SH-SY5Y (cell line): ENCODE measurements at regions not wholly inside any gene's neighbourhood (a gene's known extent, or its start where the extent isn't known, plus 50 kb on each side); places are given as distances from the start of the nearest gene placed in this dataset.

Experiments used
- GATA2 ChIP-seq: IDR thresholded peaks from 2 replicates; pipeline ENCODE4 v1.6.1; 2011; ENCODE audit warnings: mild to moderate bottlenecking, low read depth, low read length
- GATA3 ChIP-seq: IDR thresholded peaks from 2 replicates; pipeline ENCODE4 v1.6.1; 2011; ENCODE audit warnings: low read depth, mild to moderate bottlenecking, low read length, moderate library complexity

DNA sequence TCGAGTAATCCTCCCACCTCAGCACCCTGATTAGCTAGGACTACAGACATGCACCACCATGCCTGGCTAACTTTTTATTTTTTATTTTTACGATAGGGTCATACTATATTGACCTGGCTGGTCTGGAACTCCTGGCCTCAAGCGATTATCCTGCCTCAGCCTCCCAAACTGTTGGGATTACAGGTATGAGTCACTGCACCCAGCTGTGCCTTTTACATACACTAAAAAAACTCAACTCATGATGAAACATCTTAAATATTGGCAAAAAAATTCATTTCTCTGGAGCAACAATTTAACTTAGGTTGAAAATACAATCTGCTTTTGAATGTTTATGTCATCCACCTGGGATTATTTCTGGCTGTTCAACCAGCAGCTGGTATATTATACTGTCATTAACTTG is 598.3 kb upstream of the ZP4 start:
- TF ChIP-seq GATA2 (no peak), GATA3 (no peak)

DNA sequence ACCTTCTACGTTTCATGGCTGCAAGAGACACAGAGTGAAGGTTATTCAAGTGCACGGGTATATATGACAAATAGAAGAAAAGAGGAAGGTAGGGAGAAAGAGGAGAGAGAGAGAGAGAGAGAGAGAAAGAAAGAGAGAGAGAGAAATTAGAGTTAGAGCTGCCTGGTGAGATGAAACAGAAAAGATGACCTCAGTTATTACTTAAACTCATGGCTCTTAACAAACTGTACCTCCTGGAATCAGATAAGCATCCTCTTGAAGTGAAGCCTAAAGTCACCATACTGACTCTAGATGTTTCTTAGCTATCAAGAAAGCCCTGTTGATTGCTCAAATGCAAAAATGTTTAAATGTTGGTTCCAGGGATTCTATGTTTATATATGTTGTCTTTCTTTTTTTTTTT is 597.7 kb upstream of the ZP4 start:
- TF ChIP-seq GATA3 (no peak), GATA2 (no peak)

DNA sequence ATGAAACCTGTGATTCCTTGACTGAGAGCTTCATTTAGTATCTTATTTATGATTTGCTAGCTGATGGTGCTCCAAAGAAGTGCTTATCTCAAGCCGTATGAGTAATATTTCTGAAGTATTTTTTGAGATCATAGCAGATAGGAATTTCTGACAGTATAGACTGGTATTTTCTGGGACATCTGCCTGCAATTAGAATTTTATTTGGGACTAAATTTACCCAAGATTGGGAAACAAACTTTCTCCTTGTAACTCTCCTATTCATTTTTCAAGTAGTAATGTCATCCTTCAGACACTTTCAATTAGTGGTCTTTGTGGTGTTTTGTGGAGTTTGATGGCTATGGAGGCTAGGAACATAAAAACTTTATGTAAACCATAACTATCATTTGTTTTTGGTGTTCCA is 597.2 kb upstream of the ZP4 start:
- TF ChIP-seq GATA2: no peak
- TF ChIP-seq GATA3: no peak

DNA sequence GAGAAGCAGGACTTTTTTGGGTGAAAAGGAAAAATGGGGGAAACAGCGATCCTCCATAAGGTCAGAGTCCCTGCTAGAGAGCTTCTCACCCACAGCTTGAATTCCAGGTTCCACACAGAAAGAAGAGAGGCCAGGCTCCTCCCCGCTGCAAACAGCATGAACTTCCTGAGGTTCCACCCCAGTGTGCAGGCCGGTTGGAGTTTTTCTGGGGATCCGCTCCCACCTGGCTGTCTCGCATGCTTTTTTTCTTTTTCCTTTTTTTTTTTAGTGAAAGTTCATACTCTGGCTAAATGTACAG is 595.1 kb upstream of the ZP4 start:
- TF ChIP-seq GATA3: no peak
- no peak for TF ChIP-seq GATA2

DNA sequence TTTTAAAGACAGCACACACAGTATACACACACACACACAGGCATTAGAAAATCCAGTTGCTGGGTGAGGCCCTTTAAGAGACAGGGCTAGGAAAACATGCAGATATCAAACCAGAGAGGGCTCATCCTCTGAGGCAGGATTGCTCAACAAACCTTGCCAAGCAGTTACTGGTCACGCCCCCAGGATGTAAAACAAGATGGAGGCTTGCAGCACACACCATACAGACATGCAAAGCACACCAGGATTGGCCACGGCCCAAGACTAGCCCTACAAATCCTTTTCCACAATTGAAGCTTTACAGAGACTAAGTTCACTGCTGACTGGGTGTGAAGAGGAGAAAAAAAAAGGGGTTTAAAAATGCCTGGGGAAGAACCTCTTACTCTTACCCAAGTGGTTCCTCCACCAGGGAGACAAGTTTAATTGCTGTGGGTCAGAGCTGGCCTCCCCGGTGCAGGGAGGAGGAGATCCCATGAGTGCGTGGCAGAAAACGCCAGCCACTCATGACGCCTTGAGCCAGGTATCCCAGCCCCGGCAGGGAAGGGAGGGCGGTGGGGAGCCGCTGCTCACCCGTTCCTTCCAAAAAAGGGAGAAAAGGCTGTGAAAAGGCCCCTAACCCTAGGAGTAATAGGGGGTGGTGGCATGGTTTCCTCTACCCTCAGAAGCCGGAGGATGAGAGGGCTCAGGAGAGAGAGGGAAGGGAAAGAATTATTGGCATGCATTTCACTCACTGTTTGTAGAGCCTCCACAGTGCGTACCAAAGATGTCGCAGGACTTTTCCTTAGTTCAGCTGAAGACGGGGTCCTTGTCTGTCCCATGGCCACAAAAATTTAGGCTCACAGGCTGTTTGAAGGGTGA is 594.6 kb upstream of the ZP4 start:
- TF ChIP-seq GATA3 (no peak), GATA2 (no peak)

DNA sequence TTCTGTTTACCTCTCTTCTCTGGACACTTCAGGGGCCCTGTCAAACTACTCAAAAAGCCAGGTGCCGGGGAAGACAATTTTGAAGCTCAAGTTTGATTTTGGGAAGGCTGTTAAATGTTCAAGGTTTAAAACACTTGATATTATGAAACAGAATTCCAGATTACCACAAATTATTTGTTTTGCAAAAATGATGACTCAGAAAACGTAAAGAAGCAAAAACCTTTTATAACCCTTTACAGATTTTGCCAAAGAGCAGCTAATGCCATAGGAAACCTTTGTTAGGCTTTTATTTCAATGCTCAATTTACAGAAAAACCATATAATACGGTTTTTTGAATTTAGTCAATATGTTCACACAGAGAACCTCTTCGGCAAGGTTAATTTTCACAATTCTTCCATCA is 593.4 kb upstream of the ZP4 start:
- TF ChIP-seq GATA3 (no peak), GATA2 (no peak)

DNA sequence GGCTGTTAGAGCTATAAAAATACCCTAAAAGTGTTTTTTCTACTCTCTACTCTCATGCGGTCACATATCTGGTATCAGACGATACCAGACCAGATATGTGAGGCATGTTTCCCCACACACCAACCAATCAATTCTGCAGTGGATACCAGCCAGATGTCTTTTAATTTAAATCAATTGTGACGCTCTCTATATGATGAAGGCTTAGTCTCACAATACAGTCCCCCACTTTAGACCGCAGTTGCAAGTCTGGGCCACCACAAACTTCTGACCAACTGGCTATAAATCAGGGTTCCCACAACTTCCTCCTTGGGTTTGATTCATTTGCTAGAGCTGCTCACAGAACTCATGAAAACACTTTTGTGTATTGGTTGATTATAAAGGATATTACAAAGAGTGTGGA is 586.1 kb upstream of the ZP4 start:
- TF ChIP-seq GATA3 (no peak), GATA2 (no peak)

DNA sequence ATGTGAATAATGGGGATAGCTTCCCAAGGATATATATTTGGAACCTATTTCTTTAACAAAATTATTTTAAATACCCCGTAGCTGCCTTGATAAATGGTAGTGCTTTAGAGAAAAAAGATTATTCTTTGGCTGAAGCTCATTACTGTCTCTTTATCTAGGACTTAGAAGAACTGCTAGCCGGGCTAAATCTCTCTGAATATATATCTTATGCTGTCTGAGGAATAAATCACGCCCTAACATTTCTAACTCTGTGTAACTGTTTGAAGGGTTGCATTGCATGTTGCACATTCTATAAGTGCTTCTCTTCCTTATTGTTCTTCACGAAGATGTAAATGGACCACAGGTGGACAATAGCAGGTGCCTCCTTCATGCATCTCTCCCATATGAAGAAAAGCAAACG is 585.0 kb upstream of the ZP4 start:
- no peak for TF ChIP-seq GATA3
- TF ChIP-seq GATA2: no peak

DNA sequence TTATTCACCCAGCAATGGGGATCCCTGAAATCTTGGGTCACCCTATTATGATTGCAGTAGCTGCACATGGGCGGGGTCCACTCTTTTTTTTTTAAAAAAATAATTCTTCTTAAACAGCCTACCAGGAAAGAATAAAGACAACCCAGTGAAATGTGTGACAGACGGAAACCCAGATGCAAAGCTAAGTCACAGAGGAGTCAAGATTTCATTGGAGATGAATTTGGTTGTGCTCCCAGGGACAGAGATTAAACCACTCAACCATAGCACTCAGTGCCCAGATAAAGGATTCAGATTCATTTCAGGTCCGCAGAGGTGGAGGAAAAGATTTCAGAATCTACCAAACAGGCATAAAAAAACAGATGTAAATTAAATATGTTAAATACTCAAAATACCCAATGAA is 583.5 kb upstream of the ZP4 start:
- TF ChIP-seq GATA3 (peak; percentile 49; the same call in 1 of the 2 replicates), GATA2 (peak; percentile 85)

DNA sequence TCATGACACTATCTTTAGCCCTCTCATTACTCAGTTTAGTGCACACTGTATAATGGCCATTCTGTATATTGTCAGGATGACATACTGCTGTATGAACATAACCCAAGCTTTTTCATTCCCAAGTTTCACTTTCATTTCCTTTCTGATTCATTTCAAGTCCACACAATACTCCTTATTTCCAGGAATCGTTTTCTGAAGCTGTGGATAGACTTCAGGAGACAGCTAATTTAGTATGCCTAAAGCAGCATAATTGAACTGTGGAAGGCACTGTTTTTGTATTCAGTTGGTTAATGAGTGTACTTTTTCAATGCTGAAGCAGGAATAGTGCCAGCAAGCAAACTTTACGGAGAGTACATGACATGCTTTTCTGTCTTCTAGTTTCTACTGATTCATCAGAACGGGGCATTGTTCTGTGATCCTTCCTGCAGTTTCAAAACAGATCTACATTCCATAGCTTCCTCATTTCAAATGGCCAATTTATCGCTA is 578.5 kb upstream of the ZP4 start:
- no peak for TF ChIP-seq GATA2
- no peak for TF ChIP-seq GATA3

DNA sequence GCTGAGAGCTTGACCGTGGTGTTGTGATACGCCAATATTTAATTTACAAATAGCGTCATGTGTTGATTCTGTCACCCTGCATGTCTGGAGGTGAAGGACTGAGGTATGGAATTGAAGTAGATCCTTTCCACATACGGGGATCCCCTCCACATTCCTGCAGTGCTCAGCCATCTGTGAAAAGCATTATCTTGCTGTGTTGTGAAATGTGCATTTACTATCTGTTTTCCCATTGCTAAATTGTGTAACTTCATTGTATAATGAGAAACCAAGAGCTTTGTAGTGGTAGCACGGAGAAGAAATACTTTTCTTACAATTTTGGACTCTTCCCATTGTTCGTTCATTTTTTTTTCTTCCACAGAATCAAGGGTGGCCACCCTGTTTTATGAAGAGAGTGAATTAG is 577.3 kb upstream of the ZP4 start:
- TF ChIP-seq GATA3: no peak
- TF ChIP-seq GATA2: no peak

DNA sequence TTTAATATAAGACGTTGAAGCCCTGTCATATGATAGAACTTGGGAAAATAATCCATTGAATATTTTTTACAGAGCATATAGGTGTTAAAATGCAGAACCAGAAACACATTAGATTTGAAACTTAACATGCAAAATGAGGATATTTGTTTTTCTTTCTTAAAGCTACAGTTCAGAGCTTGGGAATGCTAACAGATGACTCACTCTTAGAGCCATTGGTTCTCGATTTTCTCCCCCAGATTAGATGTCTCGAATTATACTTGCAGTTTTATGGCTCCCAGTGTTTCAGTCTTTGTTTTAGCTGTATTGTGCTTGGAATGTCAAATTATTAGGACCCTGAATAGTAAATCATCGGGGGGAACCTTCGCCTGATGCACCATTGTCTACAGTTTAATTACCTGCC is 575.7 kb upstream of the ZP4 start:
- no peak for TF ChIP-seq GATA3
- TF ChIP-seq GATA2: no peak

DNA sequence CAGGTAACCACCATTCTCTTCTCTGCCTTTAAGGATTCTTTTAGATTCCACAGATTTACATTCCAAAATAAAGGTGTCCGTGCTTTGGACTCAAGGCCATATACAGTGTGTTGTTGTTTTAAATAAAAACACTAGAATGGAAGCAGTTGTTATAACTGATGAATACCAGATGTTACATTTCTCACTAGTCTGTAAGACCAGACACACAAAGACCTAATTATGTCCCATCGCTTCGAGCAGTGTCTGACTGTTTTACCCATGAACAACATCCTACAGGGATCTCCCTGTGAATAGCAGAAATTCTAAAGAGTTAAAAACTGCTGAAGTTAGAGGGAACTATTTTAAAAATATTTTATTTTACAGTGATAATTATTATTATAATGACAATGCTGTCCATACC is 574.7 kb upstream of the ZP4 start:
- TF ChIP-seq GATA2 (no peak), GATA3 (peak; percentile 12; the same call in 1 of the 2 replicates)

DNA sequence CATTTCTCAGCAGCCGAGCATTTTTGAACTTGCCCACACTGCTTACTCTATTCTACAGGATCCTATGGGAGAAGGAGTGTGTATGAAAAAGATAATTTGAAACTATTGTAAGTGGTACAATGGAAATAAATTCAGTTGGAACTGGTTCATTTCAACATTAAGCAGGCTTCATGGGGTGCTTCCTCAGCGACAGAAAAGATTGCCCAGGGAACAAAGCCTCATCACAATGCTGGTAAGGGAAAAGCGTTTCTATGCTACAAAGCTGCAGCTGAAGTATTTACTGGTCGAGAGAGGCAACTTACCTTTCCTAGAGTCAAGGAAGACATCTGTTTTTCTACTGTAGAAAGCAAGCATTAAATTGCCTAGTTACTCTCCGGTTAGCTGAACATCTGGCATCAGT is 568.2 kb upstream of the ZP4 start:
- TF ChIP-seq GATA2: no peak
- TF ChIP-seq GATA3: no peak

DNA sequence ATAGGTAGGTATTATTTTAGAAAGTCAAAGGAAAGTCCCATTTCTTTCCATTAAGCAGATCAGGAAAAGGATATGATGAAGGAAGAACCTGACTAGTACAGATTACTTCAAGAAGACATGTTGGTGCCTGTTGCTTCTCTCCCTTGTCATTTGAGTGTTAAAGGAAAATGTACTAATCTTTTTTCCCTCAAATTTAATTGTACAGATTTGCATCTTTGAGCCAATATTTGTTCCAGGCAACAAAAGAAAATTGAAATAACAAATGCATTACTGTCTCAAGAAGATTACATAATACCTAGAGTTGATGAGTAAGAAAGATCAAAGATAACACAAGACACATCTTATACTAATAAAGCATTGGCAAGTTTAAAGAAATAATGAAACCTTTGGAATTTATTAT is 566.9 kb upstream of the ZP4 start:
- no peak for TF ChIP-seq GATA2
- no peak for TF ChIP-seq GATA3
